ENCODE measurements at regions not wholly inside any gene's neighbourhood (a gene's known extent, or its start where the extent isn't known, plus 50 kb on each side); places are given as distances from the start of the nearest gene placed in this dataset.
"Not testable (repeated sequence)": the region's sequence is repeated elsewhere in the genome, so short reads cannot be mapped to it uniquely, and the experiment has no call there.

DNA sequence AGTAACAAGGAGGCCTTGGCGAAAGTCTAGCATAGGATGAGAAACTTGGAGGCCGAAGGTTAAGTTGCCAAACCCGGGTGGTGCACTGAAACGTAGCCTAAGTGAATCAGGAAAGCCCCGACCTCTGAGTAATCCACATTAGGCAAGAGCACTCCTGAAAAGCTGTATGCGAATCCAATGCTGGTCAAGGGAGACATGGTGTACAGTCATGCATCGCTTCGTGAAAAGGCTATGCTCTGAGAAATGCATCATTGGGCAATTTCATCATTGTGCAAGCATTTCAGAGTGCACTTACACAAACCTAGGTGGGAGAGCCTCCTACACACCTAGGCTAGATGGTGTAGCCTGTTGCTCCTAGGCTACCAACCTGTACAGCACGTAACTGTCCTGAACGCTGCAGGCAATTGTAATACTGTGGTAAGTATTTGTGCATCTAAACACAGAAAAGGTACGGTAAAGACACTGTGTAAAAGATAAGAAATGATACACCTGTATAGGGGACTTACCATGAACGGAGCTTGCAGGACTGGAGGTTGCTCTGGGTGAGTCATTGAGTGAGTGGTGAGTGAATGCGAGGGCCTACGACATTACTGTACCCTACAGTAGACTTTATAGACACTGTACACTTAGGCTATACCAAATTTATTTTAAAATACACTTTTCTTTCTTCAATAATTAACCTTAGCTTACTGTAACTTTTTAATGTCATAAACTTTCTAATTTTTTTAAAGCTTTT lies 222.5 kb downstream of the SHQ1 start:
- DNase-seq = no peak

DNA sequence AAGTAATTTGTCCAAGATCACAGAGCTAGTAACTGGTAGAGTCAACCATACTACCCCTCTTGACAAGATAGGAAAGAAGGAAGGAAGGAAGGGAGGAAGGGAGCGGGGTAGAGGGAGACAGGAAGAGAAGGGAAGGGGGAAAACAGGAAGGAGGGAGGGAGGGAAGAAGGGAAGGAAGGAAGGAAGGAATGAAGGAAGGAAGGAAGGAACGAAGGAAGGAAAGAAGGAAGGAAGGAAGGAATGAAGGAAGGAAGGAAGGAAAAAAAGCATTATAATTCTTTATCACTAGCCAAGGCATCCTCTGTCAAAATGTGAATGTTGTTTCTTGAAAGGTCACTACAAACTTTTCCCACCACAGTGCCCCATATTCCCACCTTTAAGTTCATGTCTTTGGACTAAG lies 223.6 kb downstream of the SHQ1 start:
- DNase-seq = no peak

DNA sequence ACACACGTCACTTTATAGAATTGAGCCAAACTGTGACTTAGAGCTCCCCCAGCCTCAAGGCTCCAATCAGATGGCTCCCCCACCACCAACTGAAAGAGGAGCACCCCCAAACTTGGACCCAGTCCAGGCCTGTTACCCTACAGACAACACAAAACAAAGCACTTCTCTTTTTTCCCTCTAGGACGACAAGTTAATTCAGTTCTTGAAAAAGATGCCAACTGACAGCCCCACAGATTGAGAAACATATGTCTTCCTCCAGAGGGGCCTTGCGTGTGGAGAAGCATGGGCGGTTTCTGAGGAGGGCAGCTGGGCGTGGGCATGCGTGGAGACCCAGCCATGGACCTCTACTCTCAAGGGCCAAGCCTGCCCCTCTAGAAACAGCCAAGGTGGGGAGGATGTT lies 229.5 kb downstream of the SHQ1 start:
- no peak for DNase-seq

DNA sequence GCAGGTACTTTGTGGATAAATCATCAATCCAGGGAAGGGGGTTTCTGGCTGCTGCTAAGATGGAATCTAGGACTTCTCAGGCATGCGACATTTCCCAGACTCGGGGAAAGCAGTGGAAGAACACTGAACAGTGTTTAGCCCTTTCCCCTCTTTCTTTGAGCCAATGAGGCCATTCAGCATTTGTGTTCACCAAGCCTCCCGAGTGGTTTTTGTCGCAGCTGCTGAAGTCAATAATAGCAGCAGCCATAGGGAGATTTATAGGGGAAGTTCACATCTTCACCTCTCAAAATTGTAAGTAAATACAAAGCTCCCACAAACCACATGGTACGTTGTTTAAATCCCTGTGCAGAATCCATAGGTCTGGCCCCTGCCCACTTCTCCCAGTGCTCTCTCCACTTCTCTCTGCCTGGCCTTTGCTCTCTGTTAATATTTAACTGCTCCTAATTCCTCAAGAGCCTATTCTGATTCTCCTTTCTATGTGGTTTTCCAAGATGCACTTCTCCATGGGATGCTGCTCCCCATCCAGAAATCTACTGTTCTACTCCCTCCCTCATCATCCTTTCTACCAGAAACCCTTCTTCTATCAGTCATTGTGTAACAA lies 230.7 kb downstream of the SHQ1 start:
- DNase-seq = no peak

DNA sequence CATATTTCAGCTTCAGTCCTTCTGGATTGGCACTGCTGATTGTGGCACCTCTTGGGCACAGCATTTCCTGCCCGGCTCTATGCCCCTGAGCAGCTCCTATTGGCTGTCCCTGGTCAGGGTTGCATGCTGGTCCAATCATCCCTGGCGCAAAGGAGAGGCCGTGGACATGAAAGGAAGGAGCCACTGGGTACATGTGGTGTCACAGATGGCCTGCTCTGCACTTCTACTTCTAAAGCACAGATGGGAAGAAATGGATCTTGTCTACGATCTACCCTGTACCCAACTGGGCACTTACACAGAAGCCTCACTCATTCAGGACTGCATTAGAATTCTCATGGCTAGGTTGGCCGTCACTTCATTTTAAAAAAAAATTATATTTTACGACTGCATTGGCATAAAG lies 232.5 kb downstream of the SHQ1 start:
- no peak for DNase-seq

DNA sequence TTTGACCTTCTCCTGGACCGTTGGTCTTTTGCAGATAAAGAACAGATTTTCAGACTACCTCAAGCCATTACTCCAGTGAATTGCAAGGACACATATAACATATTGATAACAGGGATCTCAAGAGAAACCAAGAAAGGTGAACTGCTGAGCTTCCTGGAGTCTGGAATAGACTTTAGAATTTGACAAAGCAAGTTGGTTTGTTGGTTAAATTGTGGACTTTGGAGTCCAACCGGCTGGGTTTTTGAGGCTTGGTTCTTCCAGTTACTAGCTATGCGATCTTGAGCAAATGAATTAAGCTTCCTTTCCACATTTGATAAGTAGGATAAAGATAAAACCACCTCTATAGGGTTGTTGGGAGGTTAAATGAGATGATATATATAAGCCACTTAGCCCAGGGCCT lies 233.1 kb downstream of the SHQ1 start:
- no peak for DNase-seq

DNA sequence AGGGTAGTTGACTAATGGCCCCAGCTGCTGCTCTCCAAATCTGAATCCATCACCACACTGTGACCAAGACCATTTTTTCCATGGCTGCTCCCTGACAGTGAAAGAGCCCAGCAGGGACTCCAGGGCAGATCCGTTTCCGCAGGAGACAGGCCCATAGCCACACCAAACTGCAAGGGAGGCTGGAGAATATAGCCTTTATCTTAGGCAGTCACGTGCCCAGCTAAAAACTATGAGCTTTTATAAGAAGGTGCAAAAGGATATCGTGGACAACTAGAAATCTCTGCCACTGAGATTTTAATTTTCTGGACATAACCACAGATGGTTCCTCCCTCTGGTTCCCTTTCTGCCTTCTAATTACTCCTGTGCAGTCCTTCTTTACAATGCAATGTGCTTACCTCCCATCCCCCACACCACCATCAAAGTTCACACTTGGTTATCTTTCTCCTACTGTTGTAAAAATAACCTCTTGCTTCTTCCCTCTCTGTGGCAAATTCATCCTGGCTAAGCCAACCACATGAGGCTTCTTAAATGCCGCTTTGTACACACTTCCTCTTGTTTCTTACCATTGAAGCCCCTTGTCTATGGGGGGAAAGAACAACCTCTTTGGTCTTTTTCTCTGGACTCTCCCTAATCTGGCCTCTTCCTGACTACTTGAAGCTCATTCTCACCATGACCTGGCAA lies 233.7 kb downstream of the SHQ1 start:
- DNase-seq = no peak

DNA sequence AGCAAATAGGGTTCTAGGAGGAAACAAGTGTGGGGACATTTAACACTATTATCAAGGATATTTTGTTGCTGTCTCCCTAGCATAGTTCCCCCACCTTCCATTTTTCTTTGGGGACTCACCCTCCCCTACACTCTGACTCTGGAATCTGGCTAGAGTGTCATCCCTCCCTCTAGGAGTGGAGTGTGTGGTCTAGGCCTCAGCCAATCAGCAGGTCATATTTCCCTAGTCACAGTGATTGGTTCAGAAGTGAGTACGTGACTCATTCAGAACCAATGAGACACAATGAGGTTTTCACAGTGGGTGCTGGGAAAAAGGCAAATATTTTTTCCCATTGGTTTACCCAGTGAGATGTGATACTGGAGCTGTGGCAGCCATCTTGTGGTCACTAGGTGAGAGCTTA lies 234.4 kb downstream of the SHQ1 start:
- no peak for DNase-seq

DNA sequence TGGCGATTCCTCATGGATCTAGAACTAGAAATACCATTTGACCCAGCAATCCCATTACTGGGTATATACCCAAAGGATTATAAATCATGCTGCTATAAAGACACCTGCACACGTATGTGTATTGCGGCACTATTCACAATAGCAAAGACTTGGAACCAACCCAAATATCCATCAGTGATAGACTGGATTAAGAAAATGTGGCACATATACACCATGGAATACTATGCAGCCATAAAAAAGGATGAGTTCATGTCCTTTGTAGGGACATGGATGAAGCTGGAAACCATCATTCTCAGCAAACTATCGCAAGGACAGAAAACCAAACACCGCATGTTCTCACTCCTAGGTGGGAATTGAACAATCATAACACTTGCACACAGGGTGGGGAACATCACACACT lies 239.1 kb downstream of the SHQ1 start:
- DNase-seq = not testable (repeated sequence)

DNA sequence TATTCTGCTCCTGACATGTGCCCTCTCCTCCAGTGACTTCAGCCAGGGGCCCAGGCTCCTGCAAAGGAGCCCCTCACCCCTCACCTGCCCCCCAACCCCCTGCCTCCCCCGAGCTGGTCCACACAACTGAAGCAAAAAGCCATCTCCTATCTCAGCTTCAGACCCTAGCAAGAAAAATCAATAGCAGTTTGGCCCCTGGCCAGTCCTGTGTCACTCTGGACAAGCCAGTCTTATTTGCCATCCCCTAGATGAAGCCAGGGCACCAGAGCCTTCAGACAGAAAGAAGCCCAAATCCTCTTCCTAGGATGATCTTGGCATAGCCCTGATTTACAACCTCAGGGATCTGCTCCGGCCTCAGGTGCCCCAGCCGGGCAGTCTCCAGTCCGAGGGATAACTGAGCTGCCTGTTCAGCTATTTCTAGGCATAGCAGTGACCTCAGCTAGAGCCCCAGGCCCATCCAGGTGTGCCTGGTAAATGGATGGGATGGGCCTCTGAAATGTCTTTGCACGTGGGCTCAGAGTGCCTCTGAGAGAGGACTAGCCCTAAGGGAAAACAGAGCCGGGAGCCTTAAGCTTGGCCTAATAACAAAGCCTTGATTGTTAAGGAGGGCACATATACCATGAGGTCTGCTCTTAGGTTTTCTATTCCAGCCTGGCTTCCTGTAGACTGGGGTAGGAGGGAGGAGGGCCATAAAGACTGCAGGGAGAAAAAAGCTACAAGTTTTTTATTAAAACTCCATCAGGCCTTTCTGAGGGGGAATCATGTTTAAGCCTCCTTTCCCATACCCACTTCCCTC lies 242.0 kb downstream of the SHQ1 start:
- DNase-seq = no peak

DNA sequence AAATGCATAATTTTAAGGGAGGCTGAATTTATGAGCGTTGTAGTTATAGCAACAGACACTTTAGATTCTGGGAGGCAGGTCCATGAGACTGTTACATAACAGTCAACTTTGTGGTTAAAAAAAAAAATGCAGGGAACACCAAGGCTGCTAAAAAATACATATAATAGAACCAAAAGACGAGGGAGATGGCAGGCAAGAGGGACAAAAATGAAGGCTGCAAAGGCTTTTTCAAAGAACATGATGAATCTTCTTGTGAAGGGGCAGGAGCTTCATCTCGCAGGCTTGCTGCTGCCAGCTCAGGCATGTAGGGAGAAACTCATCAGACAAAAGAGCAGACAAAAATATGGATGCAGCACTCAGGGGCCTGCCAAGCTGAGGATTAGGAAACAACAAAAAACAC lies 243.9 kb downstream of the SHQ1 start:
- no peak for DNase-seq

DNA sequence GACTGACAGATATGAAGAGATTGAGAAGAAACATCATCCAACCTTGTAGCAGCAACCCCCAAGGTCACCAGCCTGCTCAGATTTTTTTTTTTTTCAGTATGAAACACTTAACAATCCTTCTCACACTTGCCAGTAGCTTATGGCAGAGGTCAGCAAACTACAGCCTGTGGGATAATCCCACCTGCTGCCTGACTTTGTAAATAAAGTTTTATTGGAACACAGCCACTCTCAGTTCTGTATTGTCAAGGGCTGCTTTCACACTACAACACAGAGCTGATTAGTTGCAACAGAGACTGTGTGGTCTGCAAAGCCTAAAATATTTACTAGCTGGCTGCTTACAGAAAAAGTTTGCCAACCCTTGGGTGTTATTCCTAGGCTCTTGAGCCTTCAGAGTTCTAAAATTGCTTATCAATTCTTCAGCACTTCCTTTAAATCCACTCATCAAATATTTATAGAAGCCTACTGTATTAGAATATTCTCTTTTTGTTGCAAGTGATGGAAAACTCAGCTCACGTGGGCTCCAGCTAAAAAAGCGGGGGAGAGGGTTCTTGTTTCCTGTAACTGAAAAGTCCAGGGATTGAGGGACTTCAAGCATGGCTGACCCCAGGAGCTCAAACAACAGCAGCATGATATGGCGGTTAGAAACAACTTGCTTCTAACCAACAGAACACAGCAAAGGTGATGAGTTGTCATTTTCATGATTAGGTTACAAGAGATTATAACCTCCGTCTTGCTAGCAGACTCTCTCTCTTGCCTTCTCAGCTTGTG lies 246.1 kb downstream of the SHQ1 start:
- DNase-seq = no peak

DNA sequence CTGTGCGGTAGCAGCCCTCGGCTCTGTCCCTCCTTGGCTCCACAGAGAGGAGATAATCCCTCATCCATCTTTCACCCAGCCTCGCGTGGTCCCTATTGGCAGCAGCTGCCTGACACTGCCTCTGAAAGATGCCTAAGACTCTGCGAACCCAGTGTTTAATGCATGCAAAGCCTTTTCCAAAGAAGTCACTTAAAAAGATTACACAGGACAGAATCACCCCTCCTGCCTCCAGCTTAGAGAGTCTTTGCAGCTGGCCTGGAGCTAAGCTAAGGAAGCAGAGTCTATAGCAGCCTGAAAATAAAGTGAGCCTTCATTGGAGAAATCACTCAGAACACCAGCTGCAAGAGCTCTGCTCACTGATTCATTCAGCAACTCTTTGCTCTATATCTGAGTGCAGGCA lies 247.2 kb downstream of the SHQ1 start:
- no peak for DNase-seq

DNA sequence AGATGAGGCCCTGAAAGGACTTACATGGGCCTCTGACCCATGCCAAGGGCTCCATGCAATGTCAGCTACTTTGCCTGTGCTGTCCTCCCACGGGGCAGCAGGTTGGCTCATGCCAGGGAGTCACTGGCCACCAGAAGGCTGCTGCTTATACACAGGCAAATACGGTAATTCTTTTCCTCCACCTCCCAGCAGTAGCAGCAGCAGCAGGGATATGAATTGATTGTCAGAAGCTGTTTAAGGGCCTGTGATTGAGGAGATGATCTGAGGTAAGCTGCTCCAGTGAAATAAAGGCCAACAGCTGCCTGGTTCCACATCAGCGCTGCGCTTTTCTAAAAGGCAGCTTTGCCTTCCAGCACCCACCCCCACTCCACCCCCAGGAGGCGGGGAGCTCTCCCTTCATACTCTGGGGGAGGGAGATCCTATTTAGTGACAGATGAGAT lies 250.5 kb downstream of the SHQ1 start:
- no peak for DNase-seq

DNA sequence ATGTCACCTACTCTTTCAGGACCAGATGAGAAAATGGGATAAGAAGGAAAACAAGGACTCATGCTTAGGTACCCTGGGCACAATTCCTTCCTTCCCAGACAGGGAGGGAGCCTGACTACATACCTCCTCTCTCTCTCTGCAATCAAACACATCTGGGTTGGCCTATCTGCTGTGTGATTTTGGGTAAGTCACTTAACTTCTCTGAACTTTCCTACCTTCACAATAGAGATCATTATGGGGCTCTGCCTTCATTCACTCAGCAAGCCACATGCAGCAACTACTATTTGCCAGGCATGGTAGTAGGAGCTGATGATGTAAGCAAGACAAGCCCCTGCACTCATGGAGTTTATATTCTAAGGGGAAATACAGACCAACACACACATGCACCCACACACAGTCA lies 251.2 kb downstream of the SHQ1 start:
- no peak for DNase-seq

DNA sequence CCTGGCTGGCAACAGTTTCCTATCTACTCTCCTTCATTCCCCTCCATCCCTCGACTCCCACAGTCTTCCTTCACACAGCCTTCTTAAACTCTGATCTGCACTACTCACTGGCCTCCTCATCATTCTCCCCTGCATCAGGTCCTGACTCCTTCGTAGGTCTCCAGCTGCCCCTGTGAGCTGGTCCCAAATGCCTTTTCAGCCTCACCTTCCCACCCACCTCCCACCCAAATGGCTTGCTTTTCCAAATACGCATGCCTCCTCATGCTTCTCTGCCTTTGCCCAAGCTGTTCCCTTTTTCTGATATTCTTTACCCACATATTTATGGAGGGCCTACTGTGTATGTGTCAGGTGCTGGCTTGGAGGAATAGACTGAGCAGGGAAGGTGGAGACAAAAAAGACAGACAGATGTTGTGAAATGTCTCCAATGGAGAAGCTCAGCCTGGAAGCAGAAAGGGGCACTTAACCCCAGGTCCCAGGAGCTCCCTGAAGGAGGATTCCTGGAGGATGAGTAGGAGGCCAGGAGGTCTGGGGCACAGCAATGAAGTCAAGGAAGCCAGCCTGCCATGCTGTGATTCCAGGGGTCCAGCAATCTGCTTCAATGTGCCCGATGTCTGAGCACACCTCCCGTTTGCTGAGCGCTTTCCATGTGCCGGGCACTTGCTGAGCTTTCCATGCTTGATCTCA lies 252.2 kb downstream of the SHQ1 start:
- no peak for DNase-seq

DNA sequence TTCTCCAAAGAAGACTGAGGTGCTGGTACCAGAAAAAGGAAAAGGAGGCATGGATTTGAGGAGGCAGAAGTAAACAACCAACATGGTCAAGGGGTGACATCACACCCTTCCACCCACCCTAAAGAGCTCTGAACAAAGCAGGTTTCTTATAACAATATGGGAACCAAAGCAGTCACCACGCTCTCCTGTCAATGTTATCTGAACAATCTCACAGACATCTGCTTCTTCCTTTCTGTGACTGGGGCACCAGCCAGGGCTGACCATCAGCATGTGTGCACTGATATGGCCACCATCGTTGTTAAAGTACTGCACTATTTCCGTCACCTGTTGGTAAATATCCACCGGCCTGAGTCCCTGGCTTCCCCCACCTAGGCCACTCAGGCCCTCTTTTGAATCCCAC lies 252.9 kb downstream of the SHQ1 start:
- DNase-seq = no peak

DNA sequence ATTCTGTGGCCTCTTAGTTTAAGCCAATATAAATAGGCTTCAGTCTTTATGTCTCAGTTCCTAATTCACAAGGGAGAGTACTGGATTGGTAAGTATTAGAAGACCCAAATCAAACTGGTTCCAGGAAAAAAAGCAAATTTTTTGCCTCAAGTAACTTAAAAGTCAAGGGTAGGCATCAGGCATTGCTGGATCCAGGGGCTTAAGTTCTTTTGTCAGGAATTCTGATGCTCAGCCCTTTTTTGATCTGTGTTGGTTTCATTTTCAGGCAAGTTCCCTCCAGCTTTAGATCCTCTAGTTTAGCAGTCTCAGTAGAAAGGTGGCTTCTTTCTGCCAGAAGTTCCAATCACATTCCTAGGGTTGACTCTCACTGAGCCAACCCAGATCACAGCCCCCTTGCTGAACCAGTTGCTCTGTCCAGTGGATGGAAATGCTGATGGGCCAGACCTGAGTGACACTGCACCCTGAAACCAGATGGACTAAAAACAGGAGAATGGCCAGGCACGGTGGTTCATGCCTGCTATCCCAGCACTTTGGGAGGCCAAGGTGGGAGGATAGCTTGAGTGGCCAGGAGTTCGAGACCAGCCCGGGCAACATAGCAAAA lies 253.5 kb downstream of the SHQ1 start:
- DNase-seq = no peak

DNA sequence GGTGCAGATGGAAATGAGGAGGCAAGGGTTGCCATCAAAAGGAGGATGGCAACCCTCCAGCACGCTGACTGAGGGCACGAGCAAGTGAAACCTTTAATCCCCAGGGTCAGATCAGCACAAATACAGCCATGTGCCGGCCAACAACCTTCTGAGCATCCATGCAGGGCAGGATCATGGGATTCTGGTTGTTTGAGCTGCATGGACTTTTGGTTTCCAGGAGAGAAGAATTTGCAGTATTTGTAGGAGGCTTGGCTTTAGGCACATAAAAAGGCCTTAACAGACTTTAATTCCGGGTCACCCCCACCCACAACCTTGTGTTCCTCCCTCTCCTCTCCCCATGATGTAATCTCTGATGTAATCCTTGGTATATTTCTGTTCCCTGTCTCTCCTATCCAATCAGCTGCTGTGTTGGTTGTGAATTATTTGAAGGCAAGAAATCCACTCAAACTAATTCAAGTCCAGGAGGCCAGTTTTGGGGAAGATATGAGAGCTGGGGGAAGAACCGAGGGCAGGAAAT lies 254.3 kb downstream of the SHQ1 start:
- no peak for DNase-seq

DNA sequence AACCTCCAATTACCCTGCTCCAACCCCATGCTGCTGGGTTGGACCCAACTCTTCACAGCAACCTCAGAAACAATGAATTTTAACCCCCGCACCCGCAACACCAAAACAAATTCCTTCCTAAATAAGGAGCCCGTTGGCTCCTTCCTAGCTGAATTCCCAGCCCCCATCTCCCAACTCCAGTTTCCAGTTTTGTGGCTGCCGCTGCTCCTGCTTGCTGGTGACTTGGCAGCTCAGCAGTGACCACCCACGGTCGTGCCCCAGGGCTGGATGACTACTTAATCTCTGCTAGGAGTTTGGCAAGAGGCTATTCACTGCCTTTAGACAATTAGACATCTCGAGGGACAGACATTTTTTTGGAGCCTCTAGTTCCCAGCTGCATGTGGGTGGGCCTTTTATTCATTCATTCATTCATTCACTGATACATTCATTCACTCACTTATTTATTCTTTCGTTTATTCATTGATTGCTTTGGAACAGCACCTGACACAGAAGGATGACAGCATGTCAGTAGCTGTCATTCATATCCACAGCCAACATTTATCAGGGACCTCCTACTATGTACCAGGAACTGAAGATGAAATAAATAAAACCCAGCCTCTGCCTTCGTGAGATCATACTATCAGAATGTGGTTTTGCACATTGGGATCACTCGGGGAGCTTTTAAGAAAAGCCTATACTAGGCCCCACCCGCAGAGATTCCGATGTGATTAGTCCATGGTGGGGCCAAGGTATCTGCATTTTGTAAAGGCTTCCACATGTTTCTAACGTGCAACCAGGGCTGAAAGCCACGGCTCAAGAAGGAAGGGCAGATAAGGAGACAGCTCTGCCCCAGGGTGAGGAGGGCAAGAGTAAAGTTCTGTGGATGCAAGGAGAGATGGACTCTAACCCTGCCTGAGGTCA lies 256.5 kb downstream of the SHQ1 start:
- DNase-seq = peak; percentile 79
